Colonic mucosa (tissue), 4 donors: ENCODE measurements at regions not wholly inside any gene's neighbourhood (a gene's known extent, or its start where the extent isn't known, plus 50 kb on each side); places are given as distances from the start of the nearest gene placed in this dataset.

Source experiments
- DNase-seq: peaks from one replicate; pipeline ENCODE4 v3.0.0-alpha.2; 2020
- H3K27ac ChIP-seq: fragments of 200-600 bp; one replicate; pipeline ENCODE4 v1.8.0; 2021
- H3K27me3 ChIP-seq: fragments of 200-600 bp; one replicate; pipeline ENCODE4 v1.8.0; 2021
- H3K36me3 ChIP-seq: fragments of 200-600 bp; one replicate; pipeline ENCODE4 v1.8.0; 2021
- H3K4me1 ChIP-seq: fragments of 200-600 bp; one replicate; pipeline ENCODE4 v1.8.0; 2021; ENCODE audit warnings: mild to moderate bottlenecking
- H3K4me3 ChIP-seq: fragments of 200-600 bp; one replicate; pipeline ENCODE4 v1.8.0; 2021
- H3K9ac ChIP-seq, 2 donors: one replicate each; pipeline ENCODE4 v1.7.0; 2013; ENCODE audit warnings: control low read depth in 2 of 2, low read depth in 2 of 2, low read length in 2 of 2
- H3K9me3 ChIP-seq: fragments of 200-600 bp; one replicate; pipeline ENCODE4 v1.8.0; 2021
- intact Hi-C: fragments of 100-400 bp; cut with DNase I; formaldehyde crosslinking; loops from one replicate; pipeline ENCODE4 v1.14.1; 2022
- TF ChIP-seq, protein P1 (sequence below): fragments of 200-600 bp; IDR thresholded peaks from one replicate; pipeline ENCODE4 v1.8.0; 2022; ENCODE audit warnings: antibody characterized with exemption, mild to moderate bottlenecking
- donor health status: healthy.
- donor health status: DM: no; HTN: no; CAD: no.
- donor health status: DM: no; HTN: no; CAD: no.

DNA sequence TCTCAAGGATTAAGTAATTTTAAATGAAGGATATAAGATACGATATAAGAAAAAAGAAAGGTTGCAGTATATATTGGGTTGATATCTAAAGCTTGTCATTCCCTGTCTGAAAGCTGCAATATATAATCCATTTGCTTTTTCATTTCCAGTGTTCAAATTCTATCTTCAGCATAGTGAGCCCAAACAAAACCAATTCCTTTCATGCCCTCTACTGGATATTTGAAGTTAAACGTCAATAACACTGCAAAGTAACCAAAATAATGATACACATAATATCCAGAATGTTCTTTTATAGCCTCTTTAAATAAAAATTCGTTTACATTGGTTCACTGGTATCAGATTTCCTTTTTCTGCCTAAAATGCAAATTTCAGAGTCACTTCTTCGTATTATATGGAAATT is 64.5 kb upstream of the DAAM1 start:
- intact Hi-C loops: loop anchor here (5.0 kb wide), 1 partner anchor 97 kb away; no protein-coding TSS in a partner anchor
- TF ChIP-seq, protein P1, sequence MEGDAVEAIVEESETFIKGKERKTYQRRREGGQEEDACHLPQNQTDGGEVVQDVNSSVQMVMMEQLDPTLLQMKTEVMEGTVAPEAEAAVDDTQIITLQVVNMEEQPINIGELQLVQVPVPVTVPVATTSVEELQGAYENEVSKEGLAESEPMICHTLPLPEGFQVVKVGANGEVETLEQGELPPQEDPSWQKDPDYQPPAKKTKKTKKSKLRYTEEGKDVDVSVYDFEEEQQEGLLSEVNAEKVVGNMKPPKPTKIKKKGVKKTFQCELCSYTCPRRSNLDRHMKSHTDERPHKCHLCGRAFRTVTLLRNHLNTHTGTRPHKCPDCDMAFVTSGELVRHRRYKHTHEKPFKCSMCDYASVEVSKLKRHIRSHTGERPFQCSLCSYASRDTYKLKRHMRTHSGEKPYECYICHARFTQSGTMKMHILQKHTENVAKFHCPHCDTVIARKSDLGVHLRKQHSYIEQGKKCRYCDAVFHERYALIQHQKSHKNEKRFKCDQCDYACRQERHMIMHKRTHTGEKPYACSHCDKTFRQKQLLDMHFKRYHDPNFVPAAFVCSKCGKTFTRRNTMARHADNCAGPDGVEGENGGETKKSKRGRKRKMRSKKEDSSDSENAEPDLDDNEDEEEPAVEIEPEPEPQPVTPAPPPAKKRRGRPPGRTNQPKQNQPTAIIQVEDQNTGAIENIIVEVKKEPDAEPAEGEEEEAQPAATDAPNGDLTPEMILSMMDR: no peak
- Histone ChIP-seq H3K9ac (no peak overlapping the region), H3K36me3 (no peaks in the 10 kb centered on the region), H3K27me3 (no peaks in the 10 kb centered on the region), H3K4me3 (no peak overlapping the region), H3K27ac (no peak overlapping the region), H3K4me1 (no peaks in the 10 kb centered on the region), H3K9me3 (no peaks in the 10 kb centered on the region)
- no peak for DNase-seq

DNA sequence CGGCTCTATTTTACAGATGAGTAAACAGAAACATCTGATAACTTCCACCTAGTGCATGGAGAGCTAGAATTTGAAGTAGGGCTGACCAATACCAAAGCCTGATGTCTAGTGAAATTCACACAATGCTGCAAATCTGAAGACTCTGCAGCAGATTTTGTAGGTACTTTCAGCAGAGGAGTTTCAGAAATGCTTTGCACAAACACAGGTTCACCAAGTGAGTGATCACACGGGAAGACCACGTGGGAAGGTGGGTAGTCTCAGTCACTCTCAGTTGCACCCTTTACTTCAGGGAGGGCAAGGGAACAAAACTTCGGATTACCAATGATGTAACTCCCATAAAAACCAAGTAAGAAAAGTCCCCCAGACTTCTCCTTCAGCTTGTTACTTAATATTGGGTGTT is 63.3 kb upstream of the DAAM1 start:
- no peak overlapping the region for H3K27ac ChIP-seq
- no peaks in the 10 kb centered on the region for H3K36me3 ChIP-seq
- intact Hi-C loops: loop anchor here (5.0 kb wide), 1 partner anchor 623 kb away; no protein-coding TSS in a partner anchor
- H3K4me3 ChIP-seq: no peak overlapping the region
- no peaks in the 10 kb centered on the region for H3K9me3 ChIP-seq
- DNase-seq: no peak
- no peaks in the 10 kb centered on the region for H3K4me1 ChIP-seq
- no peak overlapping the region for H3K9ac ChIP-seq
- H3K27me3 ChIP-seq: no peaks in the 10 kb centered on the region
- TF ChIP-seq, protein P1: no peak

DNA sequence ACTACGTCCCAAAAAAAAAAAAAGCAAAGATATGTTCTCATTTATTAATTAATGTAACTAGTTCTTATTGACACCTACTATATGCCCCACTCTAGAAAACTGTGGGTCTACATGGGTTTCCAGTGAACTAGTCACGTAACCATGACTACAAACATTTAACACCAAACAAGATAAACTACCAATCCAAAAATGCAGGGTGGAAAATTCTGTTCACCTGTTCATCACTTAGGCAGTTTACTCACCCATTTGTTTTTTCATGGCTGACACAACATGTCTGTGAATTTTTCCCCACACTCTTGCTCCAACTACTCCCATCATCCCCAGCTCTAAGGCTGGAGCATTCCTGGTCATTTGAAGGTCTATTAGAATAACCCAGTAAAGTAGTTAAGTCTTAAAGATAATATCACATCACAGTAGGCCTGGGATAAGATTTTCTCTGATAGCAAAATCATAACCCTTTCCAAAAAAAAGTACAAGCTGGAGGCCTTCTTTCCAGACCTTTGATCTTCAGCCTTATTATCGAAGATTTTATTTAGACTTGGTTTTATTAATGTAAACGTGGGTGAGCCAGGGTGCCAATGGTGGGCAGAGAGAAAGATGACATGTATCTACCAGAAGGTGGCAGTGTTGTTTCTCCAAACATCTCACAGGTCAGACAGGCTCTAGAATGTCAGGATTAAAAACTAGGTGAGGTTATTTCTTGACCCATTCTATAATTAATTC is 61.6 kb upstream of the DAAM1 start:
- TF ChIP-seq, protein P1: peak; percentile 73
- H3K4me3 ChIP-seq: no peak overlapping the region
- H3K27ac ChIP-seq: no peak overlapping the region
- H3K4me1 ChIP-seq: no peaks in the 10 kb centered on the region
- H3K36me3 ChIP-seq: no peaks in the 10 kb centered on the region
- H3K9me3 ChIP-seq: no peaks in the 10 kb centered on the region
- no peak for DNase-seq
- intact Hi-C loops: loop anchor here (2.0 to 5.0 kb wide), 2 partner anchors 318 to 625 kb away; no protein-coding TSS in a partner anchor
- H3K9ac ChIP-seq: no peak overlapping the region
- no peaks in the 10 kb centered on the region for H3K27me3 ChIP-seq

DNA sequence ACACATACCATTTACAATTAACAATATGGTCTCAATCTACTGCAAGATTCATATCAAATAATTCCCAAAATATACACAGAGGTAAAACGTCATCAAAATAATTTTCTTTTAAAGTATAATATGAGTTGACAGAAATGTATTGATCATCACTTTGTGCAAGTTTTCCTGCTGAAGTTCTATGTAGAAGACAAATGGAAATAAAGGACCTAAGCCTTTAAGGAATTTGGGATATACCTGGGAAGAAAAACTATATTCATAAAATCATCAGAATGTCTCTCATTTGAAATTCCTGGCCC is 61.1 kb upstream of the DAAM1 start:
- no peaks in the 10 kb centered on the region for H3K27me3 ChIP-seq
- intact Hi-C loops: loop anchor here (2.0 to 5.0 kb wide), 2 partner anchors 317 to 625 kb away; no protein-coding TSS in a partner anchor

DNA sequence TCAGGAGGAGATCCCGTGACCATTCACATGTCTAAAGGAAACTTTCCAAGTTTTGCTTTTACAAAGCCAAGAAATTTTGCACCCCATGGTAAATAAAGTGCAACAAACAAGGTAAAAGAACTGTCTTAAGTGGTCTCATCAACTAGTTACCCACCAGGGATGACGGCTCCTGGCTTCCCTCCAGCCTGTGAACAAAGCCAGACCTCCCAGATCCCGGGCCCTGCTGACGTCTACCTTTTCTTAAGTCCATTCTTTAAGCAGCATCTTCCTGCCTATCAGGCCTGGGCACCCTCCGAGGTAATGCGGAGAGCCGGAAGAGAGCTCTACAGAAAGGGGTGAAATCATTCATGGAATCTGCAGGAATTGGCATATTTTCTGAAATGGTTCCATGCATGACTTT is 58.0 kb upstream of the DAAM1 start:
- Histone ChIP-seq H3K27me3 (no peaks in the 10 kb centered on the region), H3K9ac (no peak overlapping the region), H3K4me1 (no peaks in the 10 kb centered on the region), H3K9me3 (no peaks in the 10 kb centered on the region), H3K36me3 (no peaks in the 10 kb centered on the region), H3K4me3 (no peak overlapping the region), H3K27ac (no peak overlapping the region)
- no peak for DNase-seq
- TF ChIP-seq, protein P1: no peak
- intact Hi-C loops: no loop called here

More for the DNA sequence above, 61.1 kb upstream of the DAAM1 start:
- Histone ChIP-seq H3K9ac (no peak overlapping the region), H3K4me1 (no peaks in the 10 kb centered on the region), H3K36me3 (no peaks in the 10 kb centered on the region), H3K9me3 (no peaks in the 10 kb centered on the region), H3K27ac (no peak overlapping the region), H3K4me3 (no peak overlapping the region)
- TF ChIP-seq, protein P1: no peak
- DNase-seq: no peak
